SU-DHL-6 (cell line): ENCODE measurements at regions not wholly inside any gene's neighbourhood (a gene's known extent, or its start where the extent isn't known, plus 50 kb on each side); places are given as distances from the start of the nearest gene placed in this dataset.
"Not testable (repeated sequence)": the region's sequence is repeated elsewhere in the genome, so short reads cannot be mapped to it uniquely, and the experiment has no call there.

Experiments
- EZH2phosphoT487 ChIP-seq: fragments of 200-600 bp; sonication (generic), shearing (Covaris generic); conservative IDR thresholded peaks from 2 replicates; pipeline ENCODE4 v1.6.1; 2018; ENCODE audit warnings: mild to moderate bottlenecking, antibody characterized with exemption, low read length, moderate library complexity, mixed read lengths
- TF ChIP-seq, protein P1 (sequence below): fragments of 200-600 bp; sonication (generic); IDR thresholded peaks from one replicate; pipeline ENCODE4 v1.5.1; 2017; ENCODE audit warnings: antibody characterized with exemption, mild to moderate bottlenecking, low read length, moderate library complexity; ENCODE audit not compliant: insufficient read depth, poor library complexity, severe bottlenecking

DNA sequence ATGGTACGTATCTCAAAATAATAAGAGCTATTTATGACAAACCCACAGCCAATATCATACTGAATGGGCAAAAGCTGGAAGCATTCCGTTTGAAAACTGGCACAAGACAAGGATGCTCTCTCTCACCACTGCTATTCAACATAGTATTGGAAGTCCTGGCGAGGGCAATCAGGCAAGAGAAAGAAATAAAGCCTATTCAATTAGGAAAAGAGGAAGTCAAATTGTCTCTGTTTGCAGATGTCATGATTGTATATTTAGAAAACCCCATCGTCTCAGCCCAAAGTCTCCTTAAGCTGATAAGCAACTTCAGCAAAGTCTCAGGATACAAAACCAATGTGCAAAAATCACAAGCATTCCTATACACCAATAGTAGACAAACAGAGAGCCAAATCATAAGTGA lies 172.1 kb downstream of the HLX start:
- TF ChIP-seq, protein P1, sequence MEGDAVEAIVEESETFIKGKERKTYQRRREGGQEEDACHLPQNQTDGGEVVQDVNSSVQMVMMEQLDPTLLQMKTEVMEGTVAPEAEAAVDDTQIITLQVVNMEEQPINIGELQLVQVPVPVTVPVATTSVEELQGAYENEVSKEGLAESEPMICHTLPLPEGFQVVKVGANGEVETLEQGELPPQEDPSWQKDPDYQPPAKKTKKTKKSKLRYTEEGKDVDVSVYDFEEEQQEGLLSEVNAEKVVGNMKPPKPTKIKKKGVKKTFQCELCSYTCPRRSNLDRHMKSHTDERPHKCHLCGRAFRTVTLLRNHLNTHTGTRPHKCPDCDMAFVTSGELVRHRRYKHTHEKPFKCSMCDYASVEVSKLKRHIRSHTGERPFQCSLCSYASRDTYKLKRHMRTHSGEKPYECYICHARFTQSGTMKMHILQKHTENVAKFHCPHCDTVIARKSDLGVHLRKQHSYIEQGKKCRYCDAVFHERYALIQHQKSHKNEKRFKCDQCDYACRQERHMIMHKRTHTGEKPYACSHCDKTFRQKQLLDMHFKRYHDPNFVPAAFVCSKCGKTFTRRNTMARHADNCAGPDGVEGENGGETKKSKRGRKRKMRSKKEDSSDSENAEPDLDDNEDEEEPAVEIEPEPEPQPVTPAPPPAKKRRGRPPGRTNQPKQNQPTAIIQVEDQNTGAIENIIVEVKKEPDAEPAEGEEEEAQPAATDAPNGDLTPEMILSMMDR = not testable (repeated sequence)
- not testable (repeated sequence) for TF ChIP-seq EZH2phosphoT487
